Left ventricle myocardium inferior (tissue), 1 donor: ENCODE measurements at regions not wholly inside any gene's neighbourhood (a gene's known extent, or its start where the extent isn't known, plus 50 kb on each side); places are given as distances from the start of the nearest gene placed in this dataset.

ENCODE experiments used
- DNase-seq: peaks from one replicate; pipeline ENCODE4 v3.0.0-alpha.2; 2020
- H3K27ac ChIP-seq: fragments of 200-600 bp; replicated peaks from 2 replicates; pipeline ENCODE4 v1.8.0; 2021
- H3K27me3 ChIP-seq: fragments of 200-600 bp; 2 replicates; pipeline ENCODE4 v1.8.0; 2021; ENCODE audit warnings: low read depth
- H3K36me3 ChIP-seq: fragments of 200-600 bp; 2 replicates; pipeline ENCODE4 v1.8.0; 2021
- H3K4me1 ChIP-seq: fragments of 200-600 bp; 2 replicates; pipeline ENCODE4 v1.8.0; 2021
- H3K4me3 ChIP-seq: fragments of 200-600 bp; 2 replicates; pipeline ENCODE4 v1.8.0; 2021; ENCODE audit warnings: mild to moderate bottlenecking, moderate library complexity
- H3K9me3 ChIP-seq: fragments of 200-600 bp; replicated peaks from 2 replicates; pipeline ENCODE4 v1.8.0; 2021
- intact Hi-C: fragments of 100-400 bp; cut with micrococcal nuclease; formaldehyde crosslinking; loops from one replicate; pipeline ENCODE4 v1.11.0; 2022
- TF ChIP-seq, protein P1 (sequence below): fragments of 200-600 bp; IDR thresholded peaks from 2 replicates; pipeline ENCODE4 v1.8.0; 2021; ENCODE audit warnings: antibody characterized with exemption, mild to moderate bottlenecking, borderline replicate concordance
- donor health status: DM: no; HTN: yes; CAD: no; lungs with severe emphysema.

DNA sequence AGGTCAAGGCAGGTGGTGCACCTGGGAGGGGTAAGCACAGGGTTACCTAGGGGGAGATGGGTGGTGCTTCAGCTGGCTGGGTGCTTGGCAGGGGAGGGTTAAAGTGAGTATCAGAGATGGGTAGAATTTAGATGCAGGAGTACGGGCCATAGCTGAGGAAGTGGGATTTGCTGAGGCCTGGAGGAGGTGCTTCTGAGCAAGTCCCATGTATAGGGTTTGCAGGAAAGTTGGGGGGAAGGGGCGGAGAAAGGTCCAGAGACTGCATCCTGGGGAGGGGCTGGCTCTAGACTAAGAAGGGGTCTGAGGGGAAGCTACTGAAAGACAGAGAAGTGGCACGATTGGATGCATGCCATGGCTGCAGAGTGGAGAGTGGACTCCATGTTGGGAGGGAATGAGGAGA, 281.6 kb upstream of the ZNF32 start:
- Histone ChIP-seq H3K4me3 (no peak overlapping the region), H3K4me1 (peaks cover 9% of the 10 kb centered on the region), H3K36me3 (no peaks in the 10 kb centered on the region), H3K9me3 (peaks cover 13% of the 10 kb centered on the region), H3K27ac (no peak overlapping the region), H3K27me3 (no peaks in the 10 kb centered on the region)
- intact Hi-C loops: no loop called here
- DNase-seq: no peak
- TF ChIP-seq, protein P1, sequence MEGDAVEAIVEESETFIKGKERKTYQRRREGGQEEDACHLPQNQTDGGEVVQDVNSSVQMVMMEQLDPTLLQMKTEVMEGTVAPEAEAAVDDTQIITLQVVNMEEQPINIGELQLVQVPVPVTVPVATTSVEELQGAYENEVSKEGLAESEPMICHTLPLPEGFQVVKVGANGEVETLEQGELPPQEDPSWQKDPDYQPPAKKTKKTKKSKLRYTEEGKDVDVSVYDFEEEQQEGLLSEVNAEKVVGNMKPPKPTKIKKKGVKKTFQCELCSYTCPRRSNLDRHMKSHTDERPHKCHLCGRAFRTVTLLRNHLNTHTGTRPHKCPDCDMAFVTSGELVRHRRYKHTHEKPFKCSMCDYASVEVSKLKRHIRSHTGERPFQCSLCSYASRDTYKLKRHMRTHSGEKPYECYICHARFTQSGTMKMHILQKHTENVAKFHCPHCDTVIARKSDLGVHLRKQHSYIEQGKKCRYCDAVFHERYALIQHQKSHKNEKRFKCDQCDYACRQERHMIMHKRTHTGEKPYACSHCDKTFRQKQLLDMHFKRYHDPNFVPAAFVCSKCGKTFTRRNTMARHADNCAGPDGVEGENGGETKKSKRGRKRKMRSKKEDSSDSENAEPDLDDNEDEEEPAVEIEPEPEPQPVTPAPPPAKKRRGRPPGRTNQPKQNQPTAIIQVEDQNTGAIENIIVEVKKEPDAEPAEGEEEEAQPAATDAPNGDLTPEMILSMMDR: no peak

DNA sequence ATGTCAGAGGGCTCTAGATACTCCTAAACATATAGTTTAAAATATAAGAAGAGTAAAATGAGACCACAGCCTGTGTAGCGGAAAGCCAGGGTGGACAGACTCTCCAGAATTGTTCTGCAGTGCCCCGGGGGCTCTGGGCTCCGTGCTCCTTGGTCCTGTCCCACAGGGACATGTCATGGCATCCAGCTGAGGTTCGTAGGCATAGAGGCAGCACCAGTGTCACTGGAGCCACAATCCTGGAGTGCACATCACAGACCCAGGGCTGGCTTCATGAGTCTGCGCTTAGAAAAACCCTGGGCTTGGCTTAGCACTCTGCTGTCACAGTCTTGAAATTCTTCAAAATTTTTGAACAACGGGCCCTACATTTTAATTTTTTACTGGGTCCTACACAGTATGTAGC, 280.4 kb upstream of the ZNF32 start:
- Histone ChIP-seq H3K27ac (no peak overlapping the region), H3K9me3 (peaks cover 2% of the 10 kb centered on the region), H3K4me1 (peaks cover 9% of the 10 kb centered on the region), H3K36me3 (no peaks in the 10 kb centered on the region), H3K4me3 (no peak overlapping the region), H3K27me3 (no peaks in the 10 kb centered on the region)
- DNase-seq: no peak
- TF ChIP-seq, protein P1: no peak
- intact Hi-C loops: no loop called here

DNA sequence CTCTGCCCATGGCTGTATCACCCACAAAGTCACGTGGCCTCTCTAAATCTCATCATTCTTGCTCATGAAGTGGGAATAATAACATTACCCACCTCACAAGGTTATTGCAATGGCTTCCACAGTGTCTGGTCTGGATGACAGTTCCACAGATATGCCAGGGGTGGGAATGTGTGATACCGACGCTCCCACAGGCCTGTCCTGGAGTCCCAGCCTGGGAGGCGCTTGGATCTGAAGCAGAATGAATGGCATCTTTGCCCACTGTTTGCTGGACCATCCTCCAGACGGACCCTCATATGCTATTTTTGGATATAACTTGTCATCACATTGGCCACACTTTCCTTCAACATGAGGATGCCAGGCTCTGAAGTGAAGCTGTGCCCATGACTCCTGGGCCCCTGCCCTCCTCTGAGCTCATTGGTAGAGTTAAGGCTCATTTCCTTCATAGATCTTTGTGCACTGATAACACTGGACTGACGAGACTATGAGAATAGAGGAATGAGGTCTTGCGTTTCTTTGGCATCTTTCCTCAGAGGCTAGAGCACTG, 279.8 kb upstream of the ZNF32 start:
- Histone ChIP-seq H3K36me3 (no peaks in the 10 kb centered on the region), H3K9me3 (no peaks in the 10 kb centered on the region), H3K4me1 (peaks cover 9% of the 10 kb centered on the region), H3K27me3 (no peaks in the 10 kb centered on the region), H3K4me3 (no peak overlapping the region), H3K27ac (no peak overlapping the region)
- TF ChIP-seq, protein P1: no peak
- intact Hi-C loops: no loop called here
- DNase-seq: no peak

DNA sequence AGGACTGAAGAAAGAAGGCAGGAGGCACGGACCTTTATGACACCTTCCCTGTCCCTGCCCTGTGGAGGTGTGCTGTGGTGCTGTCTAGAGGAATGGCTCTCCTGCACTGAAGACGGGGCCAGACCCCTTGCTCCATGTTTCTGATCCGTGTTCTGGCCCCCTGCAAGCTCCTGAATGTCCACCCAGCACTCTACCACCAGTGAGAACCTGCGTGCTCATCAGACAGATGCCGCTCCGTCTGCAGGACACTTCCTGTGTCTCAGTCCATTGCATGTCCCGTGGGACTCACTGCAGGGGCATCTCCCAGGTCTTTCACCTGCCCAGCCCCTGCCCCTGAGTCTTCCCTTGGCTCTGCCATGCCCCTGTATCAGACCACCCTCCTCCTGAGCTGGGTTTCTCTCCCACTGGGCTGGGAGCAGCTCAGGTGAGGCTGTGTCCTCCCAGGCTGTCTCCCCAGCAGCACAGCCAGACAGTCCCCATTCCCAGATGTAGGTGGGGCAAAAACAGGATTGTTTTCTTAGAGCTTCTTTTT, 278.3 kb upstream of the ZNF32 start:
- Histone ChIP-seq H3K36me3 (no peaks in the 10 kb centered on the region), H3K27ac (no peak overlapping the region), H3K4me1 (peaks cover 20% of the 10 kb centered on the region), H3K4me3 (no peak overlapping the region), H3K27me3 (no peaks in the 10 kb centered on the region), H3K9me3 (no peaks in the 10 kb centered on the region)
- TF ChIP-seq, protein P1: no peak
- DNase-seq: no peak
- intact Hi-C loops: no loop called here

DNA sequence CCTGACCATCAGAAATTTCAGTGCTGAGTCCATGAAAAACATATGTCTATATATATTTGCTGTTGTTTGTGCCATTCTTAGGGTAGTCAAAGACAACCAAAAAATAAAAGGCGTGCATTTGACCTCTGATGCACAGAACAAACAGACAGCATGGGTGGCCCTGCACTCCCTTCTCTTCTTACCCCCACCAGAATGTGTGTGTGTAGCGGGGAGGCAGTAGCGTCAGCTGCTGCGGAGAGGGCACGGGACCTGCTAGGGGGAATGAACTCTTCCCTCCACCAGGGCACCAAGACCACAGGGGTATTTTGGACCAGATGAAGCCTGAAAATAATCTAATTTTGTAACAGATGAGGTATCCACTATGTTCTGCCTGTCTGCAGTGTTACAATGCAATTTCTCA, 277.7 kb upstream of the ZNF32 start:
- DNase-seq: no peak
- Histone ChIP-seq H3K27me3 (no peaks in the 10 kb centered on the region), H3K27ac (no peak overlapping the region), H3K36me3 (no peaks in the 10 kb centered on the region), H3K9me3 (no peaks in the 10 kb centered on the region), H3K4me3 (no peak overlapping the region), H3K4me1 (peaks cover 21% of the 10 kb centered on the region)
- TF ChIP-seq, protein P1: no peak
- intact Hi-C loops: no loop called here
